ENCODE measurements at regions not wholly inside any gene's neighbourhood (a gene's known extent, or its start where the extent isn't known, plus 50 kb on each side); places are given as distances from the start of the nearest gene placed in this dataset.

GRCh38 chr12:118715647-118716046, 265.7 kb upstream of the SRRM4 start:
- Mint-ChIP-seq H3K4me3 (no peak overlapping the region), H3K27ac (no peak overlapping the region), H3K27me3 (ENCODE audit: low read depth) (peaks cover 2% of the 10 kb centered on the region)

GRCh38 chr12:118727196-118727978, 254.0 kb upstream of the SRRM4 start:
- Mint-ChIP-seq H3K9me3 (no peaks in the 10 kb centered on the region), H3K36me3 (ENCODE audit: low read depth) (no peaks in the 10 kb centered on the region), H3K27ac (no peak overlapping the region)

More at GRCh38 chr12:118715647-118716046, 265.7 kb upstream of the SRRM4 start:
- Mint-ChIP-seq H3K36me3 (ENCODE audit: low read depth) (no peaks in the 10 kb centered on the region), H3K4me1 (no peaks in the 10 kb centered on the region), H3K9me3 (no peaks in the 10 kb centered on the region)
- no peak for TF ChIP-seq CTCF (IDR thresholded peaks at IDR 0.05; ENCODE audit: unreplicated experiment in 3 of 3)

GRCh38 chr12:118727979-118728366, 253.4 kb upstream of the SRRM4 start:
- Mint-ChIP-seq H3K27me3 (ENCODE audit: low read depth) (peaks cover 3% of the 10 kb centered on the region), H3K27ac (no peak overlapping the region), H3K4me1 (no peaks in the 10 kb centered on the region), H3K36me3 (ENCODE audit: low read depth) (no peaks in the 10 kb centered on the region), H3K4me3 (no peak overlapping the region), H3K9me3 (no peaks in the 10 kb centered on the region)
- TF ChIP-seq CTCF (IDR thresholded peaks at IDR 0.05; ENCODE audit: unreplicated experiment in 3 of 3), result no peak

More at GRCh38 chr12:118727196-118727978, 254.0 kb upstream of the SRRM4 start:
- TF ChIP-seq CTCF (IDR thresholded peaks at IDR 0.05; ENCODE audit: unreplicated experiment in 3 of 3), result no peak
- no peak overlapping the region for H3K4me3 Mint-ChIP-seq
- no peaks in the 10 kb centered on the region for H3K4me1 Mint-ChIP-seq
- peaks cover 5% of the 10 kb centered on the region for H3K27me3 Mint-ChIP-seq (ENCODE audit: low read depth)

- peaks cover 4% of the 10 kb centered on the region for H3K27me3 Mint-ChIP-seq (ENCODE audit: low read depth)
- H3K4me3 Mint-ChIP-seq, result no peak overlapping the region
- H3K4me1 Mint-ChIP-seq, result no peaks in the 10 kb centered on the region
- no peak for TF ChIP-seq CTCF (IDR thresholded peaks at IDR 0.05; ENCODE audit: unreplicated experiment in 3 of 3)
- H3K27ac Mint-ChIP-seq, result no peak overlapping the region
- no peaks in the 10 kb centered on the region for H3K36me3 Mint-ChIP-seq (ENCODE audit: low read depth)
- no peaks in the 10 kb centered on the region for H3K9me3 Mint-ChIP-seq
Measured at GRCh38 chr12:118734266-118734665, 247.1 kb upstream of the SRRM4 start.

- TF ChIP-seq CTCF (IDR thresholded peaks at IDR 0.05; ENCODE audit: unreplicated experiment in 3 of 3), result no peak
- Mint-ChIP-seq H3K4me3 (no peak overlapping the region), H3K4me1 (no peaks in the 10 kb centered on the region), H3K36me3 (ENCODE audit: low read depth) (no peaks in the 10 kb centered on the region), H3K27me3 (ENCODE audit: low read depth) (peaks cover 11% of the 10 kb centered on the region), H3K27ac (no peak overlapping the region), H3K9me3 (no peaks in the 10 kb centered on the region)
Measured at GRCh38 chr12:118737985-118738540, 243.3 kb upstream of the SRRM4 start.

GRCh38 chr12:118741194-118741593, 240.1 kb upstream of the SRRM4 start:
- no peak for TF ChIP-seq CTCF (IDR thresholded peaks at IDR 0.05; ENCODE audit: unreplicated experiment in 3 of 3)
- Mint-ChIP-seq H3K27ac (no peak overlapping the region), H3K27me3 (ENCODE audit: low read depth) (peaks cover 14% of the 10 kb centered on the region), H3K4me1 (no peaks in the 10 kb centered on the region), H3K9me3 (no peaks in the 10 kb centered on the region), H3K4me3 (no peak overlapping the region), H3K36me3 (ENCODE audit: low read depth) (no peaks in the 10 kb centered on the region)
